Uterus (tissue), 3 donors: ENCODE measurements at regions not wholly inside any gene's neighbourhood (a gene's known extent, or its start where the extent isn't known, plus 50 kb on each side); places are given as distances from the start of the nearest gene placed in this dataset.

Experiments used
- DNase-seq, 2 donors: peaks; one replicate each; pipeline ENCODE4 v3.0.0-alpha.2; 2019 to 2020
- H3K27ac ChIP-seq, 2 donors: fragments of 200-600 bp; sonication (generic); 1 replicate in 1 of 2; 2 replicates in 1 of 2; pipeline ENCODE4 v1.5.1; 2016 to 2018
- H3K27me3 ChIP-seq, 2 donors: fragments of 200-600 bp; sonication (generic); one replicate each; pipeline ENCODE4 v1.5.1; 2018 to 2019; ENCODE audit warnings: control low read depth in 1 of 2
- H3K36me3 ChIP-seq, 2 donors: fragments of 200-600 bp; sonication (generic); one replicate each; pipeline ENCODE4 v1.5.1; 2019; ENCODE audit warnings: control low read depth in 1 of 2
- H3K4me1 ChIP-seq, 2 donors: fragments of 200-600 bp; sonication (generic); one replicate each; pipeline ENCODE4 v1.5.1; 2018 to 2019; ENCODE audit warnings: control low read depth in 1 of 2
- H3K4me3 ChIP-seq, 2 donors: fragments of 200-600 bp; sonication (generic); 1 replicate in 1 of 2; 2 replicates in 1 of 2; pipeline ENCODE4 v1.5.1; 2018 to 2019; ENCODE audit warnings: mild to moderate bottlenecking in 1 of 2
- H3K9me3 ChIP-seq, 2 donors: fragments of 200-600 bp; sonication (generic); one replicate each; pipeline ENCODE4 v1.5.1; 2019; ENCODE audit warnings: control low read depth in 1 of 2
- CTCF ChIP-seq, 4 experiments: fragments of 200-600 bp in 2 of 4; fragments of 450-650 bp in 2 of 4; sonication (generic) in 2 of 4; IDR thresholded peaks; one replicate each; pipeline ENCODE4 v1.5.1; 2016 to 2019; ENCODE audit warnings: antibody characterized with exemption in 4 of 4, mild to moderate bottlenecking in 2 of 4, moderate library complexity in 1 of 4
- POLR2A ChIP-seq, 2 donors: fragments of 450-650 bp; IDR thresholded peaks; one replicate each; pipeline ENCODE4 v1.6.1; 2016; ENCODE audit warnings: antibody characterized with exemption in 2 of 2, mild to moderate bottlenecking in 1 of 2, moderate library complexity in 1 of 2
- intact Hi-C: fragments of 100-400 bp; cut with DNase I; formaldehyde crosslinking; loops from one replicate; pipeline ENCODE4 v1.15.1; 2023; ENCODE audit warnings: low total_unique reads
- donor health status: DM: yes; HTN: yes; CAD: no.

DNA sequence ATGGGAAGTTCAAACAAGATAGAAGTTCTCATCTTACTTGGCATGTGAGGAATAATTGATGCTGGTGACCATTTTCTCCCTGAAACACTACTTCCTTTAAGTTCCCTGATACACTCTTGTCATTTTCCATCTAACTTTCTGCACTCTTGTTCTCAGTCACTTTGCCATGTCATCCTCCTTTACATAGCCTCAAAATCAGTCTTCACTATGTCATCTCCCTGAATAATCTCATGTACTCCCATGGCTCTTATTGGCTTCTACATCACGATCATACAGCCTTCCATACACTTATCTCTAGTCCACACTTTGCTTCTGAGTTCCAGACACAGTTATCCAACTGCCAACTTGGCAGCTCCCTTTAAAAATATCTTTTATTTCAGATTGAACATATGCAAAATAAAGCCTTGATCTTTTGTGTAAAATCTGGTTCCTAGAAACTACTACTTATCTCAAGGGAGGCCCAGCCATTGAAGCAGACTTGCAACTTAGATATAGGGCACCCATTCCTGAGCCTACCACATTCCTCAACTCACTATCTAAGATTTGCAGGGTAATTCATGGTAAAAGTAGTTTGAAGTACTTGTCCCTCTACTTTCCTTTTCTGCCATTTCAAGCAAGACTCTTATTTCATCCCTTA lies 1070.2 kb upstream of the NXPH2 start:
- H3K4me1 ChIP-seq, result no peaks in the 10 kb centered on the region
- intact Hi-C loops, result no loop called here
- no peaks in the 10 kb centered on the region for H3K9me3 ChIP-seq
- TF ChIP-seq CTCF (IDR thresholded peaks at IDR 0.05) (no peak), POLR2A (IDR thresholded peaks at IDR 0.05) (no peak)
- H3K27me3 ChIP-seq, result no peaks in the 10 kb centered on the region
- no peaks in the 10 kb centered on the region for H3K36me3 ChIP-seq
- no peak overlapping the region for H3K4me3 ChIP-seq
- no peak overlapping the region for H3K27ac ChIP-seq
- DNase-seq, result no peak

DNA sequence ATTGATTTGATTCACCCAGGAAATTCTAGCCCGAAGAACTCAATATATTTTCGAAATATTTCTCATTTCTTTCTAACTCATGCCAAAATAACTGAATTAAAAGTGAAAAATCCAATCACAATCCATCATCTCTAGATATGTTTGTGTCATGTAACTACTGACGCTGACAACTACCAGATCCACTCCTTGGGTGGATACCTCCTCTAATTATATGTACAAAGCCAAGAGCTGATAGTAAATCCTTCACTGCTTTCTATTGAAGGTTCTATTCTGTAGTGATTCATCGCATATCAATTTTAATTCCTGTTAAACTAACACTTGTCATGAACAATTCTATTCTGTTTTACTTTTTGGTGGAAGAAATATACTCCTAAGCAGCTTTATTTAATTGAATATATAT lies 1056.6 kb upstream of the NXPH2 start:
- H3K36me3 ChIP-seq, result no peaks in the 10 kb centered on the region
- no peaks in the 10 kb centered on the region for H3K4me1 ChIP-seq
- H3K9me3 ChIP-seq, result no peaks in the 10 kb centered on the region
- DNase-seq, result no peak
- H3K4me3 ChIP-seq, result no peak overlapping the region
- H3K27me3 ChIP-seq, result no peaks in the 10 kb centered on the region
- intact Hi-C loops, result no loop called here
- TF ChIP-seq CTCF (IDR thresholded peaks at IDR 0.05) (no peak), POLR2A (IDR thresholded peaks at IDR 0.05) (no peak)
- H3K27ac ChIP-seq, result no peak overlapping the region

DNA sequence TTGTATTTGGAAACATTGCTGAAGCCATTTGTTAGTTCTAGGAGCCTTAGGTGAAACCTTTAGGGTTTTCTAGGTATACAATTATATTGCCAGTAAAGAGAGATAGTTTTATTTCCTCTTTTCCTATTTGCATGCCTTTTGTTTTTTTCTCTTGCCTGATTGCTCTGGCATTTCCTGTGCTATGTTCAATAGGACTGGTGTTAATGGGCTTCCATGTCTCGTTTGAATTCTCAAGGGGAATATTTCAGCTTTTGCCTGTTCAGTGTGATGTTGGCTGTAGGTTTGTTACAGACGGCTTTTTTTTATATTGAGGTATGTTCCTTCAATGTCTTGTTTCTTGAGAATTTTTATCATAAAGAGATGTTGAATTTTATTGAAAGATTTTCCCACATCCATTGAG lies 1054.9 kb upstream of the NXPH2 start:
- no peaks in the 10 kb centered on the region for H3K27me3 ChIP-seq
- intact Hi-C loops, result no loop called here
- no peaks in the 10 kb centered on the region for H3K9me3 ChIP-seq
- no peak for TF ChIP-seq CTCF (IDR thresholded peaks at IDR 0.05)
- no peak for TF ChIP-seq POLR2A (IDR thresholded peaks at IDR 0.05)
- no peak overlapping the region for H3K27ac ChIP-seq
- H3K36me3 ChIP-seq, result no peaks in the 10 kb centered on the region
- DNase-seq, result no peak
- H3K4me1 ChIP-seq, result no peaks in the 10 kb centered on the region
- no peak overlapping the region for H3K4me3 ChIP-seq

DNA sequence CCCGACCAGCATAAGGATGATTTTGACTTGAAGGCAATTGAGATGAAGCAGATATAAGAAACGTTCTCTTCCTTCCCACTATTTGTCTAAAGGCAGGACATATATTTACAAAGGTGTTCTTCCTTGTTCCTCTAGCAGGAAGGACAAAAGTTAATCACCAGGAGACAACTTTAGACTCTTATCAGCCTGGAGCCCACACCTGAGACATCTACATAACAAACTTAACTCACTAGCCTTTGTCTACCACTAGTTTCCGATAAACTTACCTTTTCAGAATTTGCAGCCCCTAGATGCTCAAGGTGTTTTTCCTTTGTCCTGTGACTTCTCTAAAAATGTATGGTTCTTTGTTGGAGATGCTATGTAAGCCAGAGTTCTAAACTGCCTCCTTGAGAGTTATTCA lies 1047.8 kb upstream of the NXPH2 start:
- no peaks in the 10 kb centered on the region for H3K9me3 ChIP-seq
- H3K36me3 ChIP-seq, result no peaks in the 10 kb centered on the region
- intact Hi-C loops, result no loop called here
- DNase-seq, result no peak
- no peaks in the 10 kb centered on the region for H3K4me1 ChIP-seq
- peaks cover 0 to 3% of the 10 kb centered on the region in 2 donors for H3K27me3 ChIP-seq
- no peak for TF ChIP-seq CTCF (IDR thresholded peaks at IDR 0.05)
- TF ChIP-seq POLR2A (IDR thresholded peaks at IDR 0.05), result no peak
- H3K4me3 ChIP-seq, result no peak overlapping the region
- no peak overlapping the region for H3K27ac ChIP-seq

GRCh38 chr2:139825726-139826125 lies 1045.5 kb upstream of the NXPH2 start:
- no peaks in the 10 kb centered on the region for H3K4me1 ChIP-seq
- H3K36me3 ChIP-seq, result no peaks in the 10 kb centered on the region
- H3K4me3 ChIP-seq, result no peak overlapping the region
- intact Hi-C loops, result no loop called here
- DNase-seq, result no peak
- H3K27me3 ChIP-seq, result peaks cover 0 to 3% of the 10 kb centered on the region in 2 donors
- TF ChIP-seq POLR2A (IDR thresholded peaks at IDR 0.05) (no peak), CTCF (IDR thresholded peaks at IDR 0.05) (no peak)
- H3K9me3 ChIP-seq, result no peaks in the 10 kb centered on the region
- no peak overlapping the region for H3K27ac ChIP-seq
